ENCODE measurements at regions not wholly inside any gene's neighbourhood (a gene's known extent, or its start where the extent isn't known, plus 50 kb on each side); places are given as distances from the start of the nearest gene placed in this dataset.

GRCh38 chr15:31788104-31788503, 242.2 kb upstream of the CHRNA7 start:
- no peak for DNase-seq
- H3K27ac Mint-ChIP-seq (ENCODE audit: unreplicated experiment): no peak overlapping the region
- TF ChIP-seq CTCF (IDR thresholded peaks at IDR 0.05; ENCODE audit: partially characterized antibody, unreplicated experiment): no peak
- no peak overlapping the region for H3K4me3 Mint-ChIP-seq (ENCODE audit: unreplicated experiment)
- H3K27me3 Mint-ChIP-seq (ENCODE audit: unreplicated experiment): peaks cover 8% of the 10 kb centered on the region
- H3K9me3 Mint-ChIP-seq (ENCODE audit: unreplicated experiment): peaks cover 3% of the 10 kb centered on the region
- peaks cover 9% of the 10 kb centered on the region for H3K4me1 Mint-ChIP-seq (ENCODE audit: low read depth, unreplicated experiment)
- H3K36me3 Mint-ChIP-seq (ENCODE audit: unreplicated experiment): peaks cover 8% of the 10 kb centered on the region

GRCh38 chr15:31792611-31793199, 237.6 kb upstream of the CHRNA7 start:
- H3K4me3 Mint-ChIP-seq (ENCODE audit: unreplicated experiment): no peak overlapping the region
- DNase-seq: no peak
- H3K36me3 Mint-ChIP-seq (ENCODE audit: unreplicated experiment): peaks cover 8% of the 10 kb centered on the region
- peaks cover 21% of the 10 kb centered on the region for H3K4me1 Mint-ChIP-seq (ENCODE audit: low read depth, unreplicated experiment)
- peak overlapping the region; percentile 39 for H3K27ac Mint-ChIP-seq (ENCODE audit: unreplicated experiment)
- peaks cover 8% of the 10 kb centered on the region for H3K27me3 Mint-ChIP-seq (ENCODE audit: unreplicated experiment)
- H3K9me3 Mint-ChIP-seq (ENCODE audit: unreplicated experiment): peaks cover 7% of the 10 kb centered on the region
- no peak for TF ChIP-seq CTCF (IDR thresholded peaks at IDR 0.05; ENCODE audit: partially characterized antibody, unreplicated experiment)

- Mint-ChIP-seq H3K9me3 (ENCODE audit: unreplicated experiment) (peaks cover 3% of the 10 kb centered on the region), H3K27me3 (ENCODE audit: unreplicated experiment) (peaks cover 4% of the 10 kb centered on the region), H3K27ac (ENCODE audit: unreplicated experiment) (no peak overlapping the region), H3K36me3 (ENCODE audit: unreplicated experiment) (no peaks in the 10 kb centered on the region), H3K4me1 (ENCODE audit: low read depth, unreplicated experiment) (peaks cover 33% of the 10 kb centered on the region), H3K4me3 (ENCODE audit: unreplicated experiment) (no peak overlapping the region)
- no peak for TF ChIP-seq CTCF (IDR thresholded peaks at IDR 0.05; ENCODE audit: partially characterized antibody, unreplicated experiment)
- no peak for DNase-seq
Measured at GRCh38 chr15:31799319-31799714, 231.0 kb upstream of the CHRNA7 start.

- peaks cover 4% of the 10 kb centered on the region for H3K27me3 Mint-ChIP-seq (ENCODE audit: unreplicated experiment)
Measured at GRCh38 chr15:31799715-31800321, 230.5 kb upstream of the CHRNA7 start.

More at GRCh38 chr15:31799715-31800321, 230.5 kb upstream of the CHRNA7 start:
- Mint-ChIP-seq H3K4me1 (ENCODE audit: low read depth, unreplicated experiment) (peaks cover 34% of the 10 kb centered on the region), H3K4me3 (ENCODE audit: unreplicated experiment) (no peak overlapping the region), H3K36me3 (ENCODE audit: unreplicated experiment) (no peaks in the 10 kb centered on the region), H3K27ac (ENCODE audit: unreplicated experiment) (no peak overlapping the region), H3K9me3 (ENCODE audit: unreplicated experiment) (peaks cover 3% of the 10 kb centered on the region)
- no peak for DNase-seq
- TF ChIP-seq CTCF (IDR thresholded peaks at IDR 0.05; ENCODE audit: partially characterized antibody, unreplicated experiment): no peak
